Cerebellar nuclear complex (tissue), 1 donor: ENCODE measurements at regions not wholly inside any gene's neighbourhood (a gene's known extent, or its start where the extent isn't known, plus 50 kb on each side); places are given as distances from the start of the nearest gene placed in this dataset.

Experiments
- DNase-seq, 2 experiments: peaks; one replicate each; lab custom pipeline; 2025; lab: John Stamatoyannopoulos, UW

- no peak for DNase-seq
Measured at GRCh38 chrX:39174241-39174771, 373.0 kb downstream of the MID1IP1 start.

- no peak for DNase-seq
Measured at GRCh38 chrX:39174772-39175417, 373.6 kb downstream of the MID1IP1 start.

DNA sequence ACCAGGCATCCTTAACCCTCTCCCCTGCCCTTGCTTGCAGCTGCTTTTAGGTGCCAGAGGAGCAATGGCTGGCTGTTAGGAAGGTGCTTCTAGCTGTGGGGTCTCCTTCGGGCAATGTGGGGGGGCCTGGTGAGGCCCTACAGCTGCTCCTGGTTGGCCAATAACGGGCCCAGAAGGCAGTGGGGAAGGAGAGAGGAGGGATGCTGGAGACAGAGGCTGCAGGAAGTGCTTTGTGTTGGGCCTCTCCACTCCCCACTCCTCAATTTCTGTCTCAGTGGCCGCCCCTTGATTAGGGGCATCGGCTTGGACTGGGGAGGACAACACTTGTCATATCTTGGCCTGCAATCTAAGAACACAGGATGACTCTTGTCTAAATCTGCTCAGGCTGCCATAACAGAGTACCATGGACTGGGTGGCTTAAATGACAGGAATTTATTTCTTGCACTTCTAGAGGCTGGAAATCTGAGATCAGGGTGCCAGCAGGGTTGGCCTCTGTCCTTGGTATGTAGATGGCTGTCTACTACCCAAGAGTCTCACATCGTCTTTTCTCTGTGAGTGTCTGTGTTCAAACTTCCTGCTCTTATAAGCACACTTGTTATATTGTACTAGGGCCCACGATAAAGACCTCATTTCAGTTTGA is 374.3 kb downstream of the MID1IP1 start:
- DNase-seq = no peak

DNA sequence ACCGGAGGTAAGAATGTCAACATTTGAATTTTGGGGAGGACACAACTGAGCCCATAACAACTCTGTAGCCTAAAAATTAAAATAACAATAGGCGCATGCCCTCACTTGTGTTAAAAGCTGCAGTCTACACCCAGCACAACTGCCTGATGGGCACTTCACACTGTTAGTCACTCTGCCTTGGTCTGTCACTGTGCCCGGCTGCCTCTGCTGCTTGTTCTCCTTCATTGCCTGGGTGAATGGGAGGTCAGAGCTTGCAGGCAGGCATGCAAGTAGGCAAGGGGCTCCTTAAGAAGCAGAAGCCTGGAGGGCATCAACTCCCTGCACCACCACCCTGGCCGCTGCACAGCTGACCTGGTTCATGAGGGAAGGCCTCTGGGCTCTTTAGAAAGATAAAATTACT is 374.8 kb downstream of the MID1IP1 start:
- no peak for DNase-seq

DNA sequence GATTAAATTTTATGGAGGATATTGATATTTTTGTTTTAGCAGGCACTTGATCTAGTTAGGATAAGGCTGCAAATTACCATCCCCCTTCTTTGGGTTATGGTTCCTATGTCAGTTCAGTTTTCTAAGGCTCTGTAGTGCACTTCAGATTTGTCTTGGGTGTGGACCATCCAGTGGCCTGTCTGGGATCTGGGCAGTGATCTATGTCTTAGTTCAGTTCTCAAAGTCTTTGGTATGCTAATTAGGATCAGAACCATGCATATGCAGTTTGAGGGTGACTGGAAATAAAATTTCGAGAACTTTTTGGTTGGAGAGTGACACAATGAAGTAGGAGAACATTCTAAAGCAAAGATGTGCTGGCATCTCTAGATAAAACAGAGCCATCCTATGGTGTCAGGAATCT is 388.2 kb downstream of the MID1IP1 start:
- no peak for DNase-seq

DNA sequence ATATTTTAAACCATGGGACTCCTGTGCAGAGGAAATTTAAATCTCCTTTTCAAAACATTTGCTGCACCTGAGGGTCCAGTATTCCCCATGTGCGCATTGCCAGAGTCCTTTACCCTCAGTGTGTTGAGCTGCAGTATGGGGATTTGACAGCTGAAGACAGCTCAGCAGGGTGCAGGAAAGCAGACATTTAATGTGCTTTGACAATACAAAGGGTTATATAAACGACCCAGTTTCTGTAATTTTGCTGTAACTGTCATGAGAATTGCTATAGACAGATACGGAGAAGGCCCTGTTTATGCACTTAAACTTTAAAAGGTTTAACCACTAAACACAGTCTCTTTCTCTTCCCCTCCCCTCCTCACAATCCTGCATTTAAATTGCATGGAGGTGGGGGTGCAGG is 393.4 kb downstream of the MID1IP1 start:
- no peak for DNase-seq

- no peak for DNase-seq
Measured at GRCh38 chrX:39195156-39195555, 393.9 kb downstream of the MID1IP1 start.

- no peak for DNase-seq
Measured at GRCh38 chrX:39196192-39197102, 395.2 kb downstream of the MID1IP1 start.

DNA sequence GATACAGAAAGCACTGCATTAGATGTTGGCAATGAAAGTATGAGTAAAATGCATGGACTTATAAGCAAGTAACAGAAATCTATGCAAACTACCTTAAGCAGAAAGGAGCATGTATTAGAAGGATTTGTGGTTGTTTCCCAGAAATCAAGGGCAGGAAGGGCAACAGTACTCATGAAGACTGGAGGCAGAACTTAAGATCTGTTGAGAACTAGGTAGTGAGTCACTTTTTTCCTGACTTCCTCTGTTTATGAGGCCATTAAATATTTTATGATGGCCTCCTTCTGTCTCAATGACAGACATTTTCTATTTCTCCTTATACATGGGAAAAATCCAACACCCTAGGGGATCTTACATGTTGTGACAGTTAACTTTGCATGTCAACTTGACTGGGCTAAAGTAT is 398.2 kb downstream of the MID1IP1 start:
- DNase-seq = no peak

GRCh38 chrX:39201305-39201990 is 400.2 kb downstream of the MID1IP1 start:
- no peak for DNase-seq

- no peak for DNase-seq
Measured at GRCh38 chrX:39202641-39203040, 401.4 kb downstream of the MID1IP1 start.

DNA sequence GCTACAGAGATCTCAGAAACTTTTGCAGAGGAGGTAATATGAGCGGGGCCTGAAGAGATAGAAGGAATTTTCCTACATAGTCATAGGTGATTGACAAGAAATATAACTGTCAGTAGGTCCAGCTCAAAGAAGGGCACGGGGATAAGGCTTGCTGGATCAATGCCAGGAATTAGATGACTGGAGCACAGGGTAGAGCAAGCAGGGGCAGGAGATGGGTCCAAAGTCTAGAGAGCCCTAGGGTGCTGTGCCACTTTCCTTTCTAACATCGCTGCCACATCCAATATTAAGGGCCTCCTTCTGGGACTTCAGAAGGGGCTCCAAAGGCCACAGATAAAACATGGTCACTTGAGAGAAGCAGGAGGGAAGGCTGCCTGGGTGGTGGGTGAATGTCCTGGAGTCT is 402.2 kb downstream of the MID1IP1 start:
- no peak for DNase-seq

- DNase-seq = no peak
Measured at GRCh38 chrX:39204353-39204752, 403.1 kb downstream of the MID1IP1 start.

DNA sequence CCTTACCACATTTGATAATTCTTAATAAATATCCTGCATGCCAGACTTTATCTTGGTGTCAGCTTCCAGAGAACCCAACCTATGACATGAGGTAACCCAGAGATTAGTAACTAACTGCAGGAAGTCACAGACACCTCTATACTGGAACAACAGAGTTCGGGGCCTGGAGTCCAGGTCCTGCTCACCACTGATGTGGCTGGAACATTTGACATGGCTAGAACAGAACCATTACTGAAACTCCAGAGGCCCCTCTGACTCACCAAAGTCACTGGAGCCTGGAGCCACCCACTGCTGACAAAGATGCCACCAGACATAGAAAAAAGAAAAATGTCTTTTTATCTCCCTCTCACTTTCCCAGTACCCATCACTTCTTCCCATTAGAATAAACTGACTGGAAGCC is 403.7 kb downstream of the MID1IP1 start:
- DNase-seq = no peak

- DNase-seq = no peak
Measured at GRCh38 chrX:39205467-39205866, 404.2 kb downstream of the MID1IP1 start.

DNA sequence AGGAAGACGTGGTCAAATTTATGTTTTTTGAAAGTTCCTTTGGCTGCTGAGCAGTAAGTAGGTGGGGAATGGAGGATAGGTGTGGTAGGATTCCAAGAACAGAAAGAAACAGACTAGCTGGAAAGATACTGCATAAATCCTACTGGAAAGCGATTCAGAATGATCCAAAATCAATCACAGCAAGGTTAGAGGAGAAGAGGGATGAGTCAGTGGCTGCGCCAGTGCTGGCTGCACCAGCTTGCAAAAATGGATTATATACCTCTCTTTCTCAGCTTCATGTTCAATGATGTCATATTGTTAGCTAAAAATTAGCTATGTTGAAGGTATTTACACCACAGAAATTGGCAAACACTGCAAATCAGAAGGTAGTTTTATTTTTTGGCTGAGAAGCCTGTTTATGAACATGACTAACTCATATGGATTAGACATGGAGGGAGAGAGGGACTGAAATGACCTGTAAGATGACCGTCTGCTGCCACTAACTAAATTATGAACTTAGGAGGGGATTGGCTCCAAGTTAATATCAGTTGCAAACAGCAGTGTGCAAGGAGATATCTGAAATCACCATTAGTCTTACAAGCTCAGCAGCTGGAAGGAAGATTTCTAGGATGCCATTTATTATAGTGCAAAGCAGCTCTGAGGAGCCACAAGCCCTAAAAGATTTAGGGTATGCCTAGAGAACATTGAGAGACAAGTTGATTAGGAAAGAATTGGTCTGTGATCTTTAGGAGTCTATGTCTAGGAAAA is 405.3 kb downstream of the MID1IP1 start:
- no peak for DNase-seq

DNA sequence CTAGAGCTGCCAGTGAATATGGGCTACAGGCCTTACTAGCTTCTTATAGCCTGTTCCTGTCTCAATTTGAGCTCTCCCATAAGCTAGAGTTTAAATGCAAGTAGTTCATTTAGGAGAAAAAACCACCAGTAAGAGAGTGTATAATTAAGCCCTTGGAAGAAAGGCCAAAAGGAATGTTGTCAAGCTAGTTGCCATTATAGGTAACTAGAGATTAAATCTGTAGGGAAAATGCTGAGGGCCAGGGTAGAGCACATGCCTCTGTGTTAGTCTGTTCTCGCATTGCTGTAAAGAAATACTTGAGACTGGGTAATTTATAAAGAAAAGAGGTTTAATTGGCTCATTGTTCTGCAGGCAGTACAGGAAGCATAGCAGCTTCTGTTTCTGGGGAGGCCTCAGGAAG is 410.2 kb downstream of the MID1IP1 start:
- DNase-seq = no peak

- DNase-seq = no peak
Measured at GRCh38 chrX:39212456-39212855, 411.2 kb downstream of the MID1IP1 start.

- no peak for DNase-seq
Measured at GRCh38 chrX:39214387-39215126, 413.3 kb downstream of the MID1IP1 start.

DNA sequence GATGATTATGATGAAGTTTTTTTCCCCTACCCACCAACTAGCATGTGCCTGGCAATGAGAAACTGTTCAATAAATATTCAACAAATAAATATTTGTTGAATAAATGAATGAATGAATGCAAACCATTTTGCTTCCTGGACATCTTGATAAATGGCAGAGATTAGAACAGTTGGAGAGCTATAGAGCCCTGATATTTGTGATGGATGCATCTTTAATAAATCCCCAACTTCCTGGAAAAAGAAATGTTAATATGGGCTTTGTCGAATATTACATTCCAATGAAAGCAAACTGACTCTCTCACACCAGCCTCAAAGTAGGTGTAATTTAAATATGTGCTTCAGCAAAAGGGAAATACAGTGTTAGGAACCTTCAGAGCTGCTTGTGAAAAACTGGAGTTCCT is 419.7 kb downstream of the MID1IP1 start:
- DNase-seq = no peak
